HCT116 (cell line): ENCODE measurements at regions not wholly inside any gene's neighbourhood (a gene's known extent, or its start where the extent isn't known, plus 50 kb on each side); places are given as distances from the start of the nearest gene placed in this dataset.

ENCODE experiments used
- ATAC-seq: fragments of 200-7000 bp; cut with Tn5 transposase; 2 replicates; pipeline ENCODE4 v1.9.1; 2020; ENCODE audit warnings: mild to moderate bottlenecking, moderate library complexity
- BruUV-seq: library from RNA; stranded (reverse); fragments of 400-500 nt; replicated peaks from 2 replicates; lab custom pipeline; 2021; lab: Mats Ljungman, UMichigan
- CTCF ChIA-PET: fragments of 300-600 bp; sonication (Branson Sonifier 250); formaldehyde crosslinking; loops from one replicate; lab custom pipeline; 2021; ENCODE audit warnings: antibody characterized with exemption; lab: Charles Lee
- POLR2A ChIA-PET: fragments of 300-600, 350-600 bp; sonication (Branson Sonifier 250); formaldehyde crosslinking; loops from one replicate; lab custom pipeline; 2021; ENCODE audit warnings: antibody characterized with exemption; lab: Charles Lee
- RAD21 ChIA-PET, 2 experiments: fragments of 300-600 bp; sonication (Branson Sonifier 250); formaldehyde crosslinking; loops; one replicate each; lab custom pipeline; 2023; ENCODE audit warnings: low total read pairs in 2 of 2; ENCODE audit not compliant: uncharacterized antibody in 2 of 2, unreplicated experiment in 2 of 2, low non-redundant PET in 1 of 2; lab: Charles Lee
- DNase-seq: peaks from one replicate; pipeline ENCODE4 v3.0.0-alpha.2; 2010; ENCODE audit warnings: low read depth, low spot score
- H2AFZ ChIP-seq: fragments of 200-600 bp; shearing (Covaris generic), sonication (generic); 2 replicates; pipeline ENCODE4 v1.6.1; 2017; ENCODE audit warnings: low read depth, mixed run types, mixed read lengths, antibody characterized with exemption, low read length; ENCODE audit not compliant: poor library complexity, severe bottlenecking
- H3K27ac ChIP-seq: 2 replicates; pipeline ENCODE4 v1.5.1; 2012; ENCODE audit warnings: low read depth, low read length
- H3K27me3 ChIP-seq: fragments of 200-600 bp; sonication (generic); 2 replicates; pipeline ENCODE4 v1.6.1; 2016; ENCODE audit warnings: mixed run types, low read length, mixed read lengths; ENCODE audit not compliant: insufficient read depth
- H3K36me3 ChIP-seq, 2 experiments: fragments of 200-500 bp in 1 of 2; fragments of 200-600 bp in 1 of 2; sonication (Bioruptor generic) in 1 of 2; sonication (generic) in 1 of 2; 2 replicates each; pipeline versions ENCODE4 v1.5.1 to v1.6.1; 2014 to 2016; ENCODE audit warnings: low read length in 2 of 2, inconsistent platforms in 1 of 2, mixed read lengths in 1 of 2, mixed run types in 1 of 2; ENCODE audit not compliant: insufficient read depth in 2 of 2, control insufficient read depth in 1 of 2
- H3K4me1 ChIP-seq, 2 experiments: fragments of 200-600 bp in 1 of 2; sonication (generic) in 1 of 2; 2 replicates each; pipeline versions ENCODE4 v1.5.1 to v1.6.1; 2012 to 2017; ENCODE audit warnings: low read length in 2 of 2, inconsistent platforms in 1 of 2, mild to moderate bottlenecking in 1 of 2, mixed read lengths in 1 of 2, mixed run types in 1 of 2, moderate library complexity in 1 of 2; ENCODE audit not compliant: insufficient read depth in 2 of 2, control insufficient read depth in 1 of 2
- H3K4me2 ChIP-seq: fragments of 200-600 bp; sonication (generic); 2 replicates; pipeline ENCODE4 v1.6.1; 2017; ENCODE audit warnings: mixed run types, low read length, mixed read lengths
- H3K4me3 ChIP-seq, 2 experiments: fragments of 200-600 bp in 1 of 2; sonication (generic) in 1 of 2; replicated peaks in 1 of 2; 2 replicates each; pipeline ENCODE4 v1.5.1; 2011 to 2016; ENCODE audit warnings: low read length in 2 of 2, control low read depth in 1 of 2, low read depth in 1 of 2, mild to moderate bottlenecking in 1 of 2, mixed read lengths in 1 of 2, mixed run types in 1 of 2
- H3K79me2 ChIP-seq: fragments of 200-600 bp; sonication (generic); 2 replicates; pipeline ENCODE4 v1.6.1; 2017; ENCODE audit warnings: mild to moderate bottlenecking, mixed run types, low read length, moderate library complexity, mixed read lengths; ENCODE audit not compliant: insufficient read depth
- H3K9ac ChIP-seq: fragments of 200-600 bp; sonication (generic); 2 replicates; pipeline ENCODE4 v1.6.1; 2016; ENCODE audit warnings: low read length, mixed read lengths
- H3K9me2 ChIP-seq: fragments of 200-600 bp; sonication (generic), shearing (Covaris generic); 2 replicates; pipeline ENCODE4 v1.6.1; 2017; ENCODE audit warnings: mixed run types, mild to moderate bottlenecking, moderate library complexity; ENCODE audit not compliant: insufficient read depth
- H3K9me3 ChIP-seq, 2 experiments: fragments of 200-500 bp in 1 of 2; fragments of 200-600 bp in 1 of 2; sonication (Bioruptor generic) in 1 of 2; sonication (generic) in 1 of 2; 2 replicates each; pipeline ENCODE4 v1.6.1; 2014 to 2017; ENCODE audit warnings: low read length in 2 of 2, mixed read lengths in 2 of 2, inconsistent platforms in 1 of 2, low read depth in 1 of 2, mild to moderate bottlenecking in 1 of 2, mixed run types in 1 of 2, moderate library complexity in 1 of 2; ENCODE audit not compliant: control insufficient read depth in 1 of 2, insufficient read depth in 1 of 2
- H4K20me1 ChIP-seq: fragments of 200-600 bp; sonication (generic), shearing (Covaris generic); 2 replicates; pipeline ENCODE4 v1.6.1; 2017; ENCODE audit warnings: mixed run types, mild to moderate bottlenecking, moderate library complexity; ENCODE audit not compliant: insufficient read depth
- CEBPB ChIP-seq: IDR thresholded peaks from 2 replicates; pipeline ENCODE4 v1.6.1; 2012; ENCODE audit warnings: low read depth
- CTCF ChIP-seq, 3 experiments: fragments of 200-600 bp in 1 of 3; sonication (generic) in 1 of 3; IDR thresholded peaks in 2 of 3; conservative IDR thresholded peaks in 1 of 3; 2 replicates each; pipeline ENCODE4 v1.5.1; 2012 to 2017; ENCODE audit warnings: low read depth in 2 of 3, low read length in 2 of 3, antibody characterized with exemption in 1 of 3, borderline replicate concordance in 1 of 3, control low read depth in 1 of 3, mild to moderate bottlenecking in 1 of 3, mixed read lengths in 1 of 3, mixed run types in 1 of 3, moderate library complexity in 1 of 3; ENCODE audit not compliant: insufficient read depth in 1 of 3
- EZH2 ChIP-seq: fragments of 200-600 bp; sonication (generic); IDR thresholded peaks from 2 replicates; pipeline ENCODE4 v1.6.1; 2017; ENCODE audit warnings: antibody characterized with exemption, mixed run types
- FOSL1 ChIP-seq: IDR thresholded peaks from 2 replicates; pipeline ENCODE4 v1.6.1; 2012; ENCODE audit warnings: low read depth
- JUND ChIP-seq: IDR thresholded peaks from 2 replicates; pipeline ENCODE4 v1.6.1; 2012
- MAX ChIP-seq: IDR thresholded peaks from 2 replicates; pipeline ENCODE4 v1.6.1; 2012
- POLR2AphosphoS5 ChIP-seq: IDR thresholded peaks from 2 replicates; pipeline ENCODE4 v1.6.1; 2011; ENCODE audit warnings: mild to moderate bottlenecking, low read depth, low read length, moderate library complexity
- RAD21 ChIP-seq: IDR thresholded peaks from 2 replicates; pipeline ENCODE4 v1.6.1; 2012; ENCODE audit warnings: low read depth, mild to moderate bottlenecking
- REST ChIP-seq: IDR thresholded peaks from 2 replicates; pipeline ENCODE4 v1.6.1; 2012; ENCODE audit warnings: low read depth
- SIN3A ChIP-seq: IDR thresholded peaks from 2 replicates; pipeline ENCODE4 v1.6.1; 2012; ENCODE audit warnings: low read depth
- SP1 ChIP-seq: IDR thresholded peaks from 2 replicates; pipeline ENCODE4 v1.6.1; 2012; ENCODE audit warnings: low read depth
- TCF7L2 ChIP-seq: IDR thresholded peaks from 2 replicates; pipeline ENCODE4 v1.7.0; 2011; ENCODE audit warnings: borderline replicate concordance, inconsistent platforms; ENCODE audit not compliant: insufficient read depth, insufficient read length; ENCODE audit errors: extremely low read depth
- YY1 ChIP-seq: IDR thresholded peaks from 2 replicates; pipeline ENCODE4 v1.6.1; 2011; ENCODE audit warnings: low read length, low read depth, moderate library complexity, mild to moderate bottlenecking; ENCODE audit not compliant: insufficient replicate concordance; ENCODE audit errors: extremely low read depth
- ZBTB33 ChIP-seq: IDR thresholded peaks from 2 replicates; pipeline ENCODE4 v1.6.1; 2011; ENCODE audit warnings: mild to moderate bottlenecking, low read length, moderate library complexity; ENCODE audit not compliant: insufficient replicate concordance; ENCODE audit errors: extremely low read depth
- ZFX ChIP-seq: fragments of 450-650 bp; IDR thresholded peaks from 2 replicates; pipeline ENCODE4 v1.6.1; 2017
- intact Hi-C: fragments of 100-400 bp; cut with micrococcal nuclease; formaldehyde crosslinking; loops from 2 replicates; pipeline ENCODE4 v1.10.0; 2022

- no peak for ATAC-seq
- Histone ChIP-seq H3K9me2 (no peaks in the 10 kb centered on the region), H3K36me3 (no peaks in the 10 kb centered on the region), H2AFZ (no peak overlapping the region), H3K9me3 (peaks cover 0 to 7% of the 10 kb centered on the region in 2 experiments; a peak in 1 of 4 replicates)
- RAD21 ChIA-PET, result no interaction called here
- TF ChIP-seq POLR2AphosphoS5 (no peak), MAX (no peak), ZFX (no peak), REST (no peak), FOSL1 (no peak), TCF7L2 (no peak), CTCF (IDR thresholded peaks at IDR 0.05 in 2 of 3, conservative IDR thresholded peaks at IDR 0.05 in 1 of 3; ENCODE audit: borderline replicate concordance in 1 of 3, insufficient read depth in 1 of 3, low read depth in 2 of 3, low read length in 2 of 3) (no peak), SIN3A (no peak), RAD21 (no peak), EZH2 (no peak), SP1 (no peak), ZBTB33 (no peak), CEBPB (no peak), YY1 (no peak), JUND (no peak)
- TF ChIP-seq, all 23 proteins: peak for 0
- H3K27me3 ChIP-seq, result no peaks in the 10 kb centered on the region
- CTCF ChIA-PET, result no interaction called here
- no peak overlapping the region for H3K4me2 ChIP-seq
- no peak overlapping the region for H3K27ac ChIP-seq
- H4K20me1 ChIP-seq, result no peaks in the 10 kb centered on the region
- H3K4me3 ChIP-seq, result no peak overlapping the region
- no peaks in the 10 kb centered on the region for H3K4me1 ChIP-seq
- DNase-seq, result no peak
- intact Hi-C loops, result no loop called here
- POLR2A ChIA-PET, result no interaction called here
- BruUV-seq, result no TSS peak
- H3K79me2 ChIP-seq, result no peaks in the 10 kb centered on the region
- H3K9ac ChIP-seq, result no peak overlapping the region
These were observed 702.4 kb upstream of the LRRC4C start for GRCh38 chr11:42161886-42162285.
